Mucosa of rectum (tissue), 2 donors: ENCODE measurements at regions not wholly inside any gene's neighbourhood (a gene's known extent, or its start where the extent isn't known, plus 50 kb on each side); places are given as distances from the start of the nearest gene placed in this dataset.

ENCODE experiments used
- H3K27ac ChIP-seq, 2 donors: one replicate each; pipeline ENCODE4 v1.7.0; 2013; ENCODE audit warnings: inconsistent platforms in 2 of 2, low read depth in 2 of 2, low read length in 2 of 2
- H3K27me3 ChIP-seq, 2 donors: one replicate each; pipeline ENCODE4 v1.7.0; 2013; ENCODE audit warnings: low read length in 2 of 2; ENCODE audit not compliant: control insufficient read depth in 2 of 2, insufficient read depth in 2 of 2
- H3K36me3 ChIP-seq, 2 donors: one replicate each; pipeline ENCODE4 v1.7.0; 2013; ENCODE audit warnings: low read length in 2 of 2; ENCODE audit not compliant: control insufficient read depth in 2 of 2, insufficient read depth in 2 of 2
- H3K4me1 ChIP-seq, 2 donors: one replicate each; pipeline ENCODE4 v1.7.0; 2013; ENCODE audit warnings: low read length in 2 of 2, mild to moderate bottlenecking in 1 of 2; ENCODE audit not compliant: control insufficient read depth in 2 of 2, insufficient read depth in 2 of 2
- H3K4me3 ChIP-seq, 2 donors: one replicate each; pipeline ENCODE4 v1.7.0; 2013; ENCODE audit warnings: low read length in 2 of 2
- H3K9ac ChIP-seq, 2 donors: one replicate each; pipeline ENCODE4 v1.7.0; 2013; ENCODE audit warnings: low read length in 2 of 2, low read depth in 1 of 2, mild to moderate bottlenecking in 1 of 2
- H3K9me3 ChIP-seq, 2 donors: one replicate each; pipeline ENCODE4 v1.7.0; 2013; ENCODE audit warnings: low read length in 2 of 2; ENCODE audit not compliant: control insufficient read depth in 2 of 2
- donor health status: healthy.
- donor health status: Normal muscosa, but diverticular disease.

GRCh38 chr15:81987628-81988027, 58.2 kb downstream of the MEX3B start:
- Histone ChIP-seq H3K9me3 (peaks cover 2 to 5% of the 10 kb centered on the region in 2 donors), H3K27ac (no peak overlapping the region), H3K4me1 (no peaks in the 10 kb centered on the region), H3K4me3 (no peak overlapping the region), H3K36me3 (no peaks in the 10 kb centered on the region), H3K27me3 (no peaks in the 10 kb centered on the region), H3K9ac (no peak overlapping the region)

DNA sequence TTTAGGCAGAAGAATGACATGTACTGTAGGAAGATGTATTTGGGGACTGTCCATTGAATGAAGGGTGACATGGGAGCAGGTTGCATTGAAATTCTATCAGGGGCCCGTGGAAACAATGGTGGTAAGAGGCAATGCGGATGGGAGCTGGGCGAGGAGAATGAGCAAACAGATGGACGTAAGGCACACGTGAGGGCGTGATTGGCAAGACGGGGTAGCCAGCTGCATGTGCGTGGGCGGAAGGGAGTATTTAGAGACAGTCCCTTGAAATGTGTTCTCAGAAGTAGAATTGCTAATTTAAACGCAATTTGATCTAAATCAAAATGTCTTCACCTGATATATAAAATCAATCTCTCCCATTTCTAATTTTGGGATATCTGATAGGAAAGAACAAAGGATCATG, 62.3 kb downstream of the MEX3B start:
- no peak overlapping the region for H3K9ac ChIP-seq
- no peaks in the 10 kb centered on the region for H3K4me1 ChIP-seq
- H3K27ac ChIP-seq = no peak overlapping the region
- H3K4me3 ChIP-seq = no peak overlapping the region
- H3K9me3 ChIP-seq = no peaks in the 10 kb centered on the region
- no peaks in the 10 kb centered on the region for H3K27me3 ChIP-seq
- no peaks in the 10 kb centered on the region for H3K36me3 ChIP-seq

GRCh38 chr15:81982808-81983207, 63.0 kb downstream of the MEX3B start:
- Histone ChIP-seq H3K27me3 (no peaks in the 10 kb centered on the region), H3K36me3 (no peaks in the 10 kb centered on the region), H3K4me1 (no peaks in the 10 kb centered on the region), H3K4me3 (no peak overlapping the region), H3K9ac (no peak overlapping the region), H3K27ac (no peak overlapping the region), H3K9me3 (no peaks in the 10 kb centered on the region)

DNA sequence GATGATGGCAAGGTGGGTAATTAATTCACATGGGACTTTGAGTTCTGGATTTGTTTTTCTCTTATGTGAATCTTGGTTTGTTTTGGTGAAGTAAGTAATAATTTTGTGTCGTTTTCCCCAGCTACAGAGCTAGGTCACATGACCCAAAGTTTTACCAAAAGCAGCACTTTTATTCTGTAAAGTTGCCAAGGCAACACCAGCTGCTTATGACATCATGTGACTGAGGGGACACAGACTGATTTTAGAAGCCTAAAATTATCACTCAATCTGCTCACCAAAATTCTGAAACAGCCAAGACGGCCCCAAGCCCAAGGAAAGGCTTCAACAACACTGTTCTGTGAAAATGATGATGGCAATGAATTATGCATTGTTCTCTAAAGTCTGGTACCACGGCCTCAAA, 63.9 kb downstream of the MEX3B start:
- H3K9ac ChIP-seq = no peak overlapping the region
- no peaks in the 10 kb centered on the region for H3K36me3 ChIP-seq
- H3K4me1 ChIP-seq = no peaks in the 10 kb centered on the region
- H3K9me3 ChIP-seq = no peaks in the 10 kb centered on the region
- no peak overlapping the region for H3K4me3 ChIP-seq
- H3K27me3 ChIP-seq = no peaks in the 10 kb centered on the region
- no peak overlapping the region for H3K27ac ChIP-seq

- Histone ChIP-seq H3K27me3 (no peaks in the 10 kb centered on the region), H3K27ac (no peak overlapping the region), H3K4me3 (no peak overlapping the region), H3K36me3 (no peaks in the 10 kb centered on the region), H3K9ac (no peak overlapping the region), H3K9me3 (no peaks in the 10 kb centered on the region), H3K4me1 (no peaks in the 10 kb centered on the region)
Measured at GRCh38 chr15:81977464-81977863, 68.4 kb downstream of the MEX3B start.

GRCh38 chr15:81968691-81969090, 77.1 kb downstream of the MEX3B start:
- Histone ChIP-seq H3K4me1 (no peaks in the 10 kb centered on the region), H3K9ac (no peak overlapping the region), H3K27me3 (no peaks in the 10 kb centered on the region), H3K4me3 (no peak overlapping the region), H3K27ac (no peak overlapping the region), H3K9me3 (no peaks in the 10 kb centered on the region), H3K36me3 (no peaks in the 10 kb centered on the region)

- H3K27ac ChIP-seq = no peak overlapping the region
- H3K36me3 ChIP-seq = no peaks in the 10 kb centered on the region
- no peaks in the 10 kb centered on the region for H3K27me3 ChIP-seq
- no peaks in the 10 kb centered on the region for H3K9me3 ChIP-seq
- no peak overlapping the region for H3K4me3 ChIP-seq
- no peak overlapping the region for H3K9ac ChIP-seq
- no peaks in the 10 kb centered on the region for H3K4me1 ChIP-seq
Measured at GRCh38 chr15:81966631-81967030, 79.2 kb downstream of the MEX3B start.

GRCh38 chr15:81962482-81962881, 83.3 kb downstream of the MEX3B start:
- no peak overlapping the region for H3K4me3 ChIP-seq
- no peak overlapping the region for H3K9ac ChIP-seq
- no peaks in the 10 kb centered on the region for H3K9me3 ChIP-seq
- H3K4me1 ChIP-seq = no peaks in the 10 kb centered on the region
- H3K27ac ChIP-seq = no peak overlapping the region
- no peaks in the 10 kb centered on the region for H3K36me3 ChIP-seq
- H3K27me3 ChIP-seq = no peaks in the 10 kb centered on the region

GRCh38 chr15:81959196-81959595, 86.6 kb downstream of the MEX3B start:
- no peaks in the 10 kb centered on the region for H3K9me3 ChIP-seq
- H3K4me3 ChIP-seq = no peak overlapping the region
- no peak overlapping the region for H3K9ac ChIP-seq
- no peak overlapping the region for H3K27ac ChIP-seq
- H3K4me1 ChIP-seq = no peaks in the 10 kb centered on the region
- no peaks in the 10 kb centered on the region for H3K36me3 ChIP-seq
- no peaks in the 10 kb centered on the region for H3K27me3 ChIP-seq

- H3K27ac ChIP-seq = no peak overlapping the region
- H3K4me1 ChIP-seq = no peaks in the 10 kb centered on the region
- H3K9me3 ChIP-seq = no peaks in the 10 kb centered on the region
- no peak overlapping the region for H3K9ac ChIP-seq
- H3K27me3 ChIP-seq = no peaks in the 10 kb centered on the region
- no peaks in the 10 kb centered on the region for H3K36me3 ChIP-seq
- H3K4me3 ChIP-seq = no peak overlapping the region
Measured at GRCh38 chr15:81957698-81958097, 88.1 kb downstream of the MEX3B start.

GRCh38 chr15:81955382-81956062, 90.3 kb downstream of the MEX3B start:
- H3K27me3 ChIP-seq = peaks cover 0 to 2% of the 10 kb centered on the region in 2 donors
- H3K9me3 ChIP-seq = no peaks in the 10 kb centered on the region
- no peak overlapping the region for H3K27ac ChIP-seq
- H3K4me3 ChIP-seq = no peak overlapping the region
- no peaks in the 10 kb centered on the region for H3K4me1 ChIP-seq
- no peaks in the 10 kb centered on the region for H3K36me3 ChIP-seq
- no peak overlapping the region for H3K9ac ChIP-seq
